ENCODE measurements at regions not wholly inside any gene's neighbourhood (a gene's known extent, or its start where the extent isn't known, plus 50 kb on each side); places are given as distances from the start of the nearest gene placed in this dataset.
"Not testable (repeated sequence)": the region's sequence is repeated elsewhere in the genome, so short reads cannot be mapped to it uniquely, and the experiment has no call there.

GRCh38 chr4:31261632-31262031, 541.5 kb downstream of the PCDH7 start:
- Histone ChIP-seq H3K9me3 (ENCODE audit: control insufficient read depth, low read depth, low read length) (no peaks in the 10 kb centered on the region), H2BK20ac (ENCODE audit: low read depth, low read length, poor library complexity, severe bottlenecking) (no peak overlapping the region), H3K23ac (ENCODE audit: insufficient read length, low read depth, low read length) (no peak overlapping the region), H4K20me1 (ENCODE audit: control insufficient read depth, insufficient read depth, insufficient read length) (no peaks in the 10 kb centered on the region), H3K27me3 (ENCODE audit: insufficient read depth, low read length) (no peaks in the 10 kb centered on the region), H2BK12ac (ENCODE audit: insufficient read length, low read depth, low read length) (no peak overlapping the region), H3K14ac (ENCODE audit: insufficient read depth, low read length) (no peak overlapping the region), H4K8ac (replicated peaks; ENCODE audit: insufficient read length, low read depth, low read length) (no peak overlapping the region), H4K91ac (ENCODE audit: insufficient read length, low read depth, low read length) (no peak overlapping the region), H3K18ac (ENCODE audit: insufficient read length, low read depth, low read length) (no peak overlapping the region), H3K4me2 (ENCODE audit: insufficient read depth, insufficient read length, low read length) (no peak overlapping the region), H3K23me2 (ENCODE audit: insufficient read length, low read depth, low read length, poor library complexity, severe bottlenecking) (no peaks in the 10 kb centered on the region), H3K56ac (ENCODE audit: insufficient read length, low read depth, low read length) (no peak overlapping the region), H2AK5ac (ENCODE audit: insufficient read length, low read length) (no peak overlapping the region), H3K79me1 (ENCODE audit: insufficient read depth, low read depth, low read length, poor library complexity, severe bottlenecking) (no peaks in the 10 kb centered on the region), H3K4ac (ENCODE audit: low read depth, low read length) (no peak overlapping the region), H2BK120ac (ENCODE audit: low read depth, low read length, poor library complexity, severe bottlenecking) (no peak overlapping the region), H2BK5ac (ENCODE audit: insufficient read length, low read length) (no peak overlapping the region), H3K27ac (ENCODE audit: insufficient read length, low read depth, low read length) (no peak overlapping the region), H4K5ac (ENCODE audit: insufficient read length, low read depth, low read length) (no peak overlapping the region), H3K9ac (ENCODE audit: extremely low read depth, insufficient read length, low read length) (no peak overlapping the region), H2AFZ (ENCODE audit: low read length) (no peak overlapping the region), H3K79me2 (ENCODE audit: insufficient read depth, low read length) (no peaks in the 10 kb centered on the region), H3K4me1 (ENCODE audit: insufficient read depth, low read length) (no peaks in the 10 kb centered on the region), H2BK15ac (ENCODE audit: low read depth, low read length) (no peak overlapping the region), H3T11ph (ENCODE audit: low read length) (no peak overlapping the region)
- no peak for DNase-seq
- H3K27me3 Mint-ChIP-seq (ENCODE audit: low read depth): no peaks in the 10 kb centered on the region
- TF ChIP-seq CTCF (conservative IDR thresholded peaks at IDR 0.05): no peak
- peaks cover 0 to 6% (median 2%) of the 10 kb centered on the region in 3 experiments; a peak in 4 of 7 replicates for H3K36me3 Mint-ChIP-seq (ENCODE audit: insufficient read depth in 1 of 3, low read depth in 3 of 3)
- H3K4me3 Mint-ChIP-seq: no peak overlapping the region
- no peak overlapping the region for H3K27ac Mint-ChIP-seq
- no CpG with 5 or more reads among the region's 2 CpGs for WGBS (ENCODE audit: extremely low coverage, insufficient read length, low lambda C conversion rate)
- H3K9me3 Mint-ChIP-seq: peaks cover 0 to 5% of the 10 kb centered on the region in 2 experiments; a peak in 4 of 5 replicates
- H3K4me1 Mint-ChIP-seq: no peaks in the 10 kb centered on the region

GRCh38 chr4:31266094-31266493, 545.9 kb downstream of the PCDH7 start:
- H3K4me2 ChIP-seq (ENCODE audit: insufficient read depth, insufficient read length, low read length); H3K79me2 ChIP-seq (ENCODE audit: insufficient read depth, low read length); H3K4me3 Mint-ChIP-seq; H3K27me3 Mint-ChIP-seq (ENCODE audit: low read depth); H2AFZ ChIP-seq (ENCODE audit: low read length); H2AK5ac ChIP-seq (ENCODE audit: insufficient read length, low read length); H2BK120ac ChIP-seq (ENCODE audit: low read depth, low read length, poor library complexity, severe bottlenecking); H3K4me1 Mint-ChIP-seq; H3K9me3 Mint-ChIP-seq; H2BK5ac ChIP-seq (ENCODE audit: insufficient read length, low read length); H3K27me3 ChIP-seq (ENCODE audit: insufficient read depth, low read length); H3K4me1 ChIP-seq (ENCODE audit: insufficient read depth, low read length); H3K36me3 Mint-ChIP-seq (ENCODE audit: insufficient read depth in 1 of 3, low read depth in 3 of 3); H3T11ph ChIP-seq (ENCODE audit: low read length); H4K20me1 ChIP-seq (ENCODE audit: control insufficient read depth, insufficient read depth, insufficient read length); H3K79me1 ChIP-seq (ENCODE audit: insufficient read depth, low read depth, low read length, poor library complexity, severe bottlenecking); DNase-seq; H4K8ac ChIP-seq (replicated peaks; ENCODE audit: insufficient read length, low read depth, low read length); H3K27ac ChIP-seq (ENCODE audit: insufficient read length, low read depth, low read length); H3K14ac ChIP-seq (ENCODE audit: insufficient read depth, low read length); H3K27ac Mint-ChIP-seq; H3K18ac ChIP-seq (ENCODE audit: insufficient read length, low read depth, low read length); H2BK15ac ChIP-seq (ENCODE audit: low read depth, low read length); H4K5ac ChIP-seq (ENCODE audit: insufficient read length, low read depth, low read length); H3K9ac ChIP-seq (ENCODE audit: extremely low read depth, insufficient read length, low read length); H3K23ac ChIP-seq (ENCODE audit: insufficient read length, low read depth, low read length); H3K23me2 ChIP-seq (ENCODE audit: insufficient read length, low read depth, low read length, poor library complexity, severe bottlenecking); H2BK12ac ChIP-seq (ENCODE audit: insufficient read length, low read depth, low read length); H3K9me3 ChIP-seq (ENCODE audit: control insufficient read depth, low read depth, low read length); H4K91ac ChIP-seq (ENCODE audit: insufficient read length, low read depth, low read length); H3K4ac ChIP-seq (ENCODE audit: low read depth, low read length); H3K56ac ChIP-seq (ENCODE audit: insufficient read length, low read depth, low read length); H2BK20ac ChIP-seq (ENCODE audit: low read depth, low read length, poor library complexity, severe bottlenecking): not testable (repeated sequence)
- no CpG with 5 or more reads among the region's 4 CpGs for WGBS (ENCODE audit: extremely low coverage, insufficient read length, low lambda C conversion rate)

Data from H9 (cell line).